DOHH2 (cell line): ENCODE measurements at regions not wholly inside any gene's neighbourhood (a gene's known extent, or its start where the extent isn't known, plus 50 kb on each side); places are given as distances from the start of the nearest gene placed in this dataset.

Source experiments
- EZH2phosphoT487 ChIP-seq: fragments of 200-600 bp; sonication (generic); IDR thresholded peaks from 2 replicates; pipeline ENCODE4 v1.6.1; 2017; ENCODE audit warnings: borderline replicate concordance, mild to moderate bottlenecking, antibody characterized with exemption, low read length, moderate library complexity, mixed read lengths
- TF ChIP-seq, protein P1 (sequence below): fragments of 200-600 bp; sonication (generic); IDR thresholded peaks from one replicate; pipeline ENCODE4 v1.5.1; 2014; ENCODE audit warnings: antibody characterized with exemption, mild to moderate bottlenecking, low read depth, low read length; ENCODE audit not compliant: poor library complexity, severe bottlenecking

DNA sequence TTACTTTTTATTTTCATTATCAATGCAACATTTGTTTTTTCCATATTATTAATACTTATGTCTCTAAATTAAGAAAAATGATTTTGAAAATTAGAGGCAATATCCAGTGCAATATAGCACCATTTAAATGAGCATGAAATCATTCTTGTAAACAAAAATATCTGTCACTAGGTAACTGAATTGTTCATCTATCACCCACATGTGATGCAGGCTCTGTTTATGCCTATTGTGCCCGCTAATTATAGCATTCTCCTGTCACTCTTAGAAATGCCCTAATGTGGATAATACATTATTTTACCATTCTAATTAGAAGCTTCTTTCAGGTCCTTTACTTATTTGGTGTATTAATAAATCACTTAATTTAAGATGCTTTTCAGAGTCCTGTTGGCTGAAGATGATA, 1332.4 kb downstream of the AACS start:
- TF ChIP-seq, protein P1, sequence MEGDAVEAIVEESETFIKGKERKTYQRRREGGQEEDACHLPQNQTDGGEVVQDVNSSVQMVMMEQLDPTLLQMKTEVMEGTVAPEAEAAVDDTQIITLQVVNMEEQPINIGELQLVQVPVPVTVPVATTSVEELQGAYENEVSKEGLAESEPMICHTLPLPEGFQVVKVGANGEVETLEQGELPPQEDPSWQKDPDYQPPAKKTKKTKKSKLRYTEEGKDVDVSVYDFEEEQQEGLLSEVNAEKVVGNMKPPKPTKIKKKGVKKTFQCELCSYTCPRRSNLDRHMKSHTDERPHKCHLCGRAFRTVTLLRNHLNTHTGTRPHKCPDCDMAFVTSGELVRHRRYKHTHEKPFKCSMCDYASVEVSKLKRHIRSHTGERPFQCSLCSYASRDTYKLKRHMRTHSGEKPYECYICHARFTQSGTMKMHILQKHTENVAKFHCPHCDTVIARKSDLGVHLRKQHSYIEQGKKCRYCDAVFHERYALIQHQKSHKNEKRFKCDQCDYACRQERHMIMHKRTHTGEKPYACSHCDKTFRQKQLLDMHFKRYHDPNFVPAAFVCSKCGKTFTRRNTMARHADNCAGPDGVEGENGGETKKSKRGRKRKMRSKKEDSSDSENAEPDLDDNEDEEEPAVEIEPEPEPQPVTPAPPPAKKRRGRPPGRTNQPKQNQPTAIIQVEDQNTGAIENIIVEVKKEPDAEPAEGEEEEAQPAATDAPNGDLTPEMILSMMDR = no peak
- TF ChIP-seq EZH2phosphoT487 = no peak
